ENCODE measurements at regions not wholly inside any gene's neighbourhood (a gene's known extent, or its start where the extent isn't known, plus 50 kb on each side); places are given as distances from the start of the nearest gene placed in this dataset.
"Not testable (repeated sequence)": the region's sequence is repeated elsewhere in the genome, so short reads cannot be mapped to it uniquely, and the experiment has no call there.

- not testable (repeated sequence) for H3K9ac ChIP-seq (ENCODE audit: low read length); H3K4me3 ChIP-seq (ENCODE audit: low read length); H3K4me1 ChIP-seq (ENCODE audit: control insufficient read depth, insufficient read depth, low read length); H3K27me3 ChIP-seq (ENCODE audit: control insufficient read depth, insufficient read depth, low read length); H3K27ac ChIP-seq (ENCODE audit: low read depth, low read length); H3K36me3 ChIP-seq (ENCODE audit: control insufficient read depth, insufficient read depth, low read length)
These were observed 266.3 kb downstream of the STIM2 start for GRCh38 chr4:27126895-27127294.

- H3K27me3 ChIP-seq (ENCODE audit: control insufficient read depth, insufficient read depth, low read length) = no peaks in the 10 kb centered on the region
- H3K4me1 ChIP-seq (ENCODE audit: control insufficient read depth, insufficient read depth, low read length) = no peaks in the 10 kb centered on the region
- no peak overlapping the region for H3K9ac ChIP-seq (ENCODE audit: low read length)
- no peak overlapping the region for H3K4me3 ChIP-seq (ENCODE audit: low read length)
- no peaks in the 10 kb centered on the region for H3K36me3 ChIP-seq (ENCODE audit: control insufficient read depth, insufficient read depth, low read length)
- no peak overlapping the region for H3K27ac ChIP-seq (ENCODE audit: low read depth, low read length)
These were observed 267.8 kb downstream of the STIM2 start for GRCh38 chr4:27128443-27128842.

GRCh38 chr4:27129871-27130366, 269.3 kb downstream of the STIM2 start:
- no peak overlapping the region for H3K27ac ChIP-seq (ENCODE audit: low read depth, low read length)
- H3K4me3 ChIP-seq (ENCODE audit: low read length) = no peak overlapping the region
- no peaks in the 10 kb centered on the region for H3K36me3 ChIP-seq (ENCODE audit: control insufficient read depth, insufficient read depth, low read length)
- no peaks in the 10 kb centered on the region for H3K4me1 ChIP-seq (ENCODE audit: control insufficient read depth, insufficient read depth, low read length)
- no peak overlapping the region for H3K9ac ChIP-seq (ENCODE audit: low read length)
- no peaks in the 10 kb centered on the region for H3K27me3 ChIP-seq (ENCODE audit: control insufficient read depth, insufficient read depth, low read length)

DNA sequence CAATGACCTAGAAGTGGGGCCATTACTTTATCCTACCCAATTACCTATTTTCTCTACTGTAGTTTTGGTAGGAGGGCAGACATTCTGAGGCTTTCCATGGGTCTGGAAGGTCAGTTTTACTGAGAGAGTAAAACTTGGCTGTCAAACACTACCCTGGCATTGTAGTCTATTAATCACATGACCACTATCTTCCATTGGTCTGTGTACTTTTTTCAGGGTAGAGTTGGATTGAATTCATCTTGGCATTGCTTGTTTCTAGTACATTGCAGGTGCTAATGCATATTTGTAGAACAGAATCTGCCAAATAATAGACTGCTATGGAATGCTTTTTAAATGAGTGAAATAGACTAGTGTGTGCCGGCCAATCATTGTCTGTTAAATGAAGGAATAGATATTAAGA, 271.9 kb downstream of the STIM2 start:
- H3K4me3 ChIP-seq (ENCODE audit: low read length) = no peak overlapping the region
- H3K9ac ChIP-seq (ENCODE audit: low read length) = no peak overlapping the region
- no peak overlapping the region for H3K27ac ChIP-seq (ENCODE audit: low read depth, low read length)
- H3K27me3 ChIP-seq (ENCODE audit: control insufficient read depth, insufficient read depth, low read length) = no peaks in the 10 kb centered on the region
- no peaks in the 10 kb centered on the region for H3K36me3 ChIP-seq (ENCODE audit: control insufficient read depth, insufficient read depth, low read length)
- no peaks in the 10 kb centered on the region for H3K4me1 ChIP-seq (ENCODE audit: control insufficient read depth, insufficient read depth, low read length)

- Histone ChIP-seq H3K36me3 (ENCODE audit: control insufficient read depth, insufficient read depth, low read length) (no peaks in the 10 kb centered on the region), H3K4me3 (ENCODE audit: low read length) (no peak overlapping the region), H3K27ac (ENCODE audit: low read depth, low read length) (no peak overlapping the region)
These were observed 279.8 kb downstream of the STIM2 start for GRCh38 chr4:27140486-27140885.

DNA sequence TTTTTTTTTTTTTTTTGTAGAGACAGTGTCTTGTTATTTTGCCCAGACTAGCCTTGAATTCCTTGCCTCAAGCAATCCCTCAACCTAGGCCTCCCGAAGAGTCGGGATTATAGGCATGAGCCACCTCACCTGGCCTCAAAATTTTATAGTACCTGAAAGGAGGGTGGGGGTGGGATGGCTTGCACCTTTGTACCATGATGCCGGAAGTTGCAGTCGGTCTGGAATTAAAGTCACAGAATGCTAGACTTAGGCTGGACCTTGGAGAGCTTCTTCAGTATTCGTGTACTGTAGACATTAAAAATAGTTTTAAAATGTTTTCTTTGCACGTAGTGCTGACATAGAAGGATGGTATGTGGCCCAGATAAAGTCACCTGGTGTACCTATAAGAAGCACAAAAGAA, 280.9 kb downstream of the STIM2 start:
- Histone ChIP-seq H3K36me3 (ENCODE audit: control insufficient read depth, insufficient read depth, low read length) (no peaks in the 10 kb centered on the region), H3K4me1 (ENCODE audit: control insufficient read depth, insufficient read depth, low read length) (no peaks in the 10 kb centered on the region), H3K4me3 (ENCODE audit: low read length) (no peak overlapping the region), H3K27me3 (ENCODE audit: control insufficient read depth, insufficient read depth, low read length) (no peaks in the 10 kb centered on the region), H3K27ac (ENCODE audit: low read depth, low read length) (no peak overlapping the region), H3K9ac (ENCODE audit: low read length) (no peak overlapping the region)

More at GRCh38 chr4:27140486-27140885, 279.8 kb downstream of the STIM2 start:
- Histone ChIP-seq H3K27me3 (ENCODE audit: control insufficient read depth, insufficient read depth, low read length) (no peaks in the 10 kb centered on the region), H3K4me1 (ENCODE audit: control insufficient read depth, insufficient read depth, low read length) (no peaks in the 10 kb centered on the region), H3K9ac (ENCODE audit: low read length) (no peak overlapping the region)

DNA sequence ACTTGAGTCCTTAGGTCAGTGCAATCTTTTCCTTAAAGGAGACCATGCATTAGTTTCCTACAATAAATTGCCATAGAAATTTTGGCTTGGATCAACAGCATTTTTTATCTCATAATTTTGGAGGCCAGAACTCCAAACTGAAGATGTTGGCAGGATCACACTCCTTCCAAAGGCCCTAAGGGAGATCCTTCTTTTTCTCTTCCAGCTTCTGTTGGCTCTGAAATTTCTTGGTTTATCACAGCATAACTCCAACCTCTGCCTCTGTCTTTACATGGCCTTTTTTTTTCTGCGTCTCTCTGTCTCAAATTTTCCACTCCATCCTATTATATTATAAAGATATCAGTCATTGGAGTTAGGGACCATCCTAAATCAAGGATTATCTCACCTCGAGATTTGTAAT, 282.2 kb downstream of the STIM2 start:
- Histone ChIP-seq H3K4me1 (ENCODE audit: control insufficient read depth, insufficient read depth, low read length) (no peaks in the 10 kb centered on the region), H3K27me3 (ENCODE audit: control insufficient read depth, insufficient read depth, low read length) (no peaks in the 10 kb centered on the region), H3K9ac (ENCODE audit: low read length) (no peak overlapping the region), H3K36me3 (ENCODE audit: control insufficient read depth, insufficient read depth, low read length) (no peaks in the 10 kb centered on the region), H3K4me3 (ENCODE audit: low read length) (no peak overlapping the region), H3K27ac (ENCODE audit: low read depth, low read length) (no peak overlapping the region)

GRCh38 chr4:27145597-27145996, 285.0 kb downstream of the STIM2 start:
- H3K27me3 ChIP-seq (ENCODE audit: control insufficient read depth, insufficient read depth, low read length) = no peaks in the 10 kb centered on the region
- no peak overlapping the region for H3K27ac ChIP-seq (ENCODE audit: low read depth, low read length)
- no peaks in the 10 kb centered on the region for H3K4me1 ChIP-seq (ENCODE audit: control insufficient read depth, insufficient read depth, low read length)
- no peak overlapping the region for H3K4me3 ChIP-seq (ENCODE audit: low read length)
- H3K9ac ChIP-seq (ENCODE audit: low read length) = no peak overlapping the region
- no peaks in the 10 kb centered on the region for H3K36me3 ChIP-seq (ENCODE audit: control insufficient read depth, insufficient read depth, low read length)

- Histone ChIP-seq H3K27me3 (ENCODE audit: control insufficient read depth, insufficient read depth, low read length) (no peaks in the 10 kb centered on the region), H3K27ac (ENCODE audit: low read depth, low read length) (no peak overlapping the region), H3K4me3 (ENCODE audit: low read length) (no peak overlapping the region), H3K9ac (ENCODE audit: low read length) (no peak overlapping the region), H3K36me3 (ENCODE audit: control insufficient read depth, insufficient read depth, low read length) (no peaks in the 10 kb centered on the region), H3K4me1 (ENCODE audit: control insufficient read depth, insufficient read depth, low read length) (no peaks in the 10 kb centered on the region)
These were observed 287.7 kb downstream of the STIM2 start for GRCh38 chr4:27148211-27148895.

GRCh38 chr4:27149541-27150212, 289.0 kb downstream of the STIM2 start:
- Histone ChIP-seq H3K27me3 (ENCODE audit: control insufficient read depth, insufficient read depth, low read length) (no peaks in the 10 kb centered on the region), H3K4me3 (ENCODE audit: low read length) (no peak overlapping the region), H3K27ac (ENCODE audit: low read depth, low read length) (no peak overlapping the region), H3K9ac (ENCODE audit: low read length) (no peak overlapping the region), H3K36me3 (ENCODE audit: control insufficient read depth, insufficient read depth, low read length) (no peaks in the 10 kb centered on the region), H3K4me1 (ENCODE audit: control insufficient read depth, insufficient read depth, low read length) (no peaks in the 10 kb centered on the region)

DNA sequence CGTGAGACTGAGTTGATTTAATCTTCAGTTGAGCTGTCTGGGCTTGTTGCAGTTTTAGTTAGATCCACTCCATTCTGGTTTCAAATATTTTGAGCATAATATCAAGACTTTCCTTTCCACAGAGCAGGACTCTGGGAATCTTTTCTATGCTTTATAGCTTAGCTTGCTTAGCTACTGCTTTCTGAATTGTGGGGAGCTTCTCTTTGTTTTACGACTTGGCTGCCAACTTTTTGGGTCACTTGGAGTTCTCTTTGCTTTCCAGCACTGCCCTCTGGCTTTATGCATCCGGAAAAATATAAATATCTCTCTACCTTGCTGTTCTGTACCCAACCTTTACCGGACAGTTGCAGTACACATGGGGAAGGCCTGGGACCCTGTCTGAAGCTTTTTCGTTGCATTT, 292.1 kb downstream of the STIM2 start:
- Histone ChIP-seq H3K27me3 (ENCODE audit: control insufficient read depth, insufficient read depth, low read length) (no peaks in the 10 kb centered on the region), H3K4me3 (ENCODE audit: low read length) (no peak overlapping the region), H3K27ac (ENCODE audit: low read depth, low read length) (no peak overlapping the region), H3K9ac (ENCODE audit: low read length) (no peak overlapping the region), H3K36me3 (ENCODE audit: control insufficient read depth, insufficient read depth, low read length) (no peaks in the 10 kb centered on the region), H3K4me1 (ENCODE audit: control insufficient read depth, insufficient read depth, low read length) (no peaks in the 10 kb centered on the region)

DNA sequence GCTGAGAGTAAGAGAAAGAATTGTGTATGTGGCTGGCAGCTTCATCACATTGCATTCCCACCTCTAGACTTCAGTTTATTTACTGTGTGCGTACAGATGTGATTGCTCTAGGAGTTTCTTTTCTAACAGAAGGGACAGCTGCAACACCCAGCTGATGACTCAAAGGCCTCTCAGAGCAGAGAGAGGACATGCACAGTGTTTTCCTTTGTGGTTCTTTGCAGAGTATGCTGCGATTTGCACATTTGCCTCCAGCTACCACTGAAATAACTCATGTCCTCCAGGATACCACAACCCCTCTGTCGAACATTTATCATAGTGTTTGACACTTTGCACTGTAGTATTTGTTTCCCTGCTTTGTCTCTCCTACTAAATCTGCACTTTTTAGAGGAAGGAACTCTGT, 294.1 kb downstream of the STIM2 start:
- H3K27me3 ChIP-seq (ENCODE audit: control insufficient read depth, insufficient read depth, low read length) = no peaks in the 10 kb centered on the region
- no peaks in the 10 kb centered on the region for H3K36me3 ChIP-seq (ENCODE audit: control insufficient read depth, insufficient read depth, low read length)
- H3K9ac ChIP-seq (ENCODE audit: low read length) = no peak overlapping the region

GRCh38 chr4:27161191-27161590, 300.6 kb downstream of the STIM2 start:
- Histone ChIP-seq H3K27ac (ENCODE audit: low read depth, low read length) (no peak overlapping the region), H3K27me3 (ENCODE audit: control insufficient read depth, insufficient read depth, low read length) (no peaks in the 10 kb centered on the region), H3K9ac (ENCODE audit: low read length) (no peak overlapping the region), H3K4me3 (ENCODE audit: low read length) (no peak overlapping the region), H3K4me1 (ENCODE audit: control insufficient read depth, insufficient read depth, low read length) (no peaks in the 10 kb centered on the region), H3K36me3 (ENCODE audit: control insufficient read depth, insufficient read depth, low read length) (no peaks in the 10 kb centered on the region)

More for the DNA sequence above, 294.1 kb downstream of the STIM2 start:
- Histone ChIP-seq H3K4me3 (ENCODE audit: low read length) (no peak overlapping the region), H3K27ac (ENCODE audit: low read depth, low read length) (no peak overlapping the region), H3K4me1 (ENCODE audit: control insufficient read depth, insufficient read depth, low read length) (no peaks in the 10 kb centered on the region)
